Fibroblast of the aortic adventitia (primary cell): ENCODE measurements at regions not wholly inside any gene's neighbourhood (a gene's known extent, or its start where the extent isn't known, plus 50 kb on each side); places are given as distances from the start of the nearest gene placed in this dataset.
A peak's percentile ranks its signal among the peaks of the same experiment; 100 is the strongest.

Experiments used
- DNase-seq: peaks from one replicate; pipeline ENCODE4 v3.0.0-alpha.2; 2010; ENCODE audit warnings: low read depth
- H3K4me3 ChIP-seq: 2 replicates; pipeline ENCODE4 v1.5.1; 2011; ENCODE audit warnings: low read depth, mild to moderate bottlenecking, control low read depth, low read length, moderate library complexity
- CTCF ChIP-seq: IDR thresholded peaks from 2 replicates; pipeline ENCODE4 v1.5.1; 2011; ENCODE audit warnings: mild to moderate bottlenecking, low read length, control low read depth, inconsistent platforms; ENCODE audit not compliant: insufficient read depth

- DNase-seq, result no peak
- H3K4me3 ChIP-seq, result no peak overlapping the region
- no peak for TF ChIP-seq CTCF
These were observed 116.0 kb downstream of the TOMM20 start for GRCh38 chr1:235012436-235013210.

- peak; percentile 98 for DNase-seq
- H3K4me3 ChIP-seq, result no peak overlapping the region
- TF ChIP-seq CTCF, result no peak
These were observed 116.8 kb downstream of the TOMM20 start for GRCh38 chr1:235011599-235012435.

GRCh38 chr1:235011064-235011598, 117.5 kb downstream of the TOMM20 start:
- DNase-seq, result no peak
- no peak for TF ChIP-seq CTCF
- no peak overlapping the region for H3K4me3 ChIP-seq

GRCh38 chr1:235009561-235010306, 118.9 kb downstream of the TOMM20 start:
- no peak overlapping the region for H3K4me3 ChIP-seq
- no peak for TF ChIP-seq CTCF
- no peak for DNase-seq

GRCh38 chr1:235009074-235009473, 119.6 kb downstream of the TOMM20 start:
- no peak for DNase-seq
- TF ChIP-seq CTCF, result no peak
- H3K4me3 ChIP-seq, result no peak overlapping the region

GRCh38 chr1:235008239-235008638, 120.4 kb downstream of the TOMM20 start:
- H3K4me3 ChIP-seq, result no peak overlapping the region
- DNase-seq, result peak; percentile 43

More at GRCh38 chr1:235008239-235008638, 120.4 kb downstream of the TOMM20 start:
- TF ChIP-seq CTCF, result no peak
